IPS-NIHi7 (cell line): ENCODE measurements at regions not wholly inside any gene's neighbourhood (a gene's known extent, or its start where the extent isn't known, plus 50 kb on each side); places are given as distances from the start of the nearest gene placed in this dataset.
"Not testable (repeated sequence)": the region's sequence is repeated elsewhere in the genome, so short reads cannot be mapped to it uniquely, and the experiment has no call there.

ENCODE experiments used
- DNase-seq: peaks from one replicate; pipeline ENCODE4 v3.0.0; 2012; ENCODE audit warnings: mixed read lengths; ENCODE audit errors: extremely low spot score

- no peak for DNase-seq
These were observed 422.3 kb downstream of the SPRY2 start for GRCh38 chr13:79918620-79919019.

GRCh38 chr13:79917628-79918027 lies 423.3 kb downstream of the SPRY2 start:
- no peak for DNase-seq

GRCh38 chr13:79915114-79915811 lies 425.7 kb downstream of the SPRY2 start:
- DNase-seq: no peak

- no peak for DNase-seq
These were observed 427.6 kb downstream of the SPRY2 start for GRCh38 chr13:79913141-79913827.

- no peak for DNase-seq
These were observed 428.5 kb downstream of the SPRY2 start for GRCh38 chr13:79912403-79912802.

- no peak for DNase-seq
These were observed 429.9 kb downstream of the SPRY2 start for GRCh38 chr13:79910875-79911540.

- DNase-seq: no peak
These were observed 428.7 kb downstream of the NDFIP2 start for GRCh38 chr13:79909644-79910043.

GRCh38 chr13:79908381-79908780 lies 427.4 kb downstream of the NDFIP2 start:
- no peak for DNase-seq

GRCh38 chr13:79907527-79907926 lies 426.6 kb downstream of the NDFIP2 start:
- DNase-seq: no peak

GRCh38 chr13:79906345-79906744 lies 425.4 kb downstream of the NDFIP2 start:
- no peak for DNase-seq

- DNase-seq: no peak
These were observed 424.1 kb downstream of the NDFIP2 start for GRCh38 chr13:79905018-79905417.

- no peak for DNase-seq
These were observed 423.6 kb downstream of the NDFIP2 start for GRCh38 chr13:79904581-79904980.

- DNase-seq: peak; percentile 29
These were observed 420.4 kb downstream of the NDFIP2 start for GRCh38 chr13:79901336-79901735.

- no peak for DNase-seq
These were observed 419.4 kb downstream of the NDFIP2 start for GRCh38 chr13:79900356-79900755.

- no peak for DNase-seq
These were observed 418.0 kb downstream of the NDFIP2 start for GRCh38 chr13:79898996-79899395.

GRCh38 chr13:79898202-79898826 lies 417.4 kb downstream of the NDFIP2 start:
- no peak for DNase-seq

- no peak for DNase-seq
These were observed 415.9 kb downstream of the NDFIP2 start for GRCh38 chr13:79896851-79897250.

- no peak for DNase-seq
These were observed 414.5 kb downstream of the NDFIP2 start for GRCh38 chr13:79895416-79895815.

GRCh38 chr13:79887278-79887677 lies 406.3 kb downstream of the NDFIP2 start:
- DNase-seq: not testable (repeated sequence)

GRCh38 chr13:79886601-79887000 lies 405.6 kb downstream of the NDFIP2 start:
- DNase-seq: no peak

- no peak for DNase-seq
These were observed 403.9 kb downstream of the NDFIP2 start for GRCh38 chr13:79884890-79885289.

GRCh38 chr13:79883216-79883615 lies 402.3 kb downstream of the NDFIP2 start:
- no peak for DNase-seq
